ENCODE measurements at regions not wholly inside any gene's neighbourhood (a gene's known extent, or its start where the extent isn't known, plus 50 kb on each side); places are given as distances from the start of the nearest gene placed in this dataset.

GRCh38 chr2:12816379-12817306, 99.9 kb downstream of the TRIB2 start:
- Mint-ChIP-seq H3K27me3 (ENCODE audit: low read depth) (no peaks in the 10 kb centered on the region), H3K4me3 (no peak overlapping the region), H3K36me3 (ENCODE audit: low read depth) (no peaks in the 10 kb centered on the region), H3K9me3 (no peaks in the 10 kb centered on the region), H3K27ac (no peak overlapping the region), H3K4me1 (ENCODE audit: low read depth) (peaks cover 44% of the 10 kb centered on the region)
- CTCF ChIA-PET = no interaction called here
- intact Hi-C loops (cut with micrococcal nuclease) = no loop called here
- DNase-seq = no peak

- H3K4me3 Mint-ChIP-seq = no peak overlapping the region
- no peaks in the 10 kb centered on the region for H3K9me3 Mint-ChIP-seq
- DNase-seq = no peak
- intact Hi-C loops (cut with micrococcal nuclease) = no loop called here
- H3K27me3 Mint-ChIP-seq (ENCODE audit: low read depth) = no peaks in the 10 kb centered on the region
- CTCF ChIA-PET = no interaction called here
- no peaks in the 10 kb centered on the region for H3K36me3 Mint-ChIP-seq (ENCODE audit: low read depth)
- no peak overlapping the region for H3K27ac Mint-ChIP-seq
- H3K4me1 Mint-ChIP-seq (ENCODE audit: low read depth) = peaks cover 45% of the 10 kb centered on the region
These were observed 101.1 kb downstream of the TRIB2 start for GRCh38 chr2:12817870-12818269.

GRCh38 chr2:12818416-12819102, 101.8 kb downstream of the TRIB2 start:
- H3K27me3 Mint-ChIP-seq (ENCODE audit: low read depth) = no peaks in the 10 kb centered on the region
- no peaks in the 10 kb centered on the region for H3K36me3 Mint-ChIP-seq (ENCODE audit: low read depth)
- CTCF ChIA-PET = no interaction called here
- no peak for DNase-seq
- H3K4me3 Mint-ChIP-seq = no peak overlapping the region
- no peaks in the 10 kb centered on the region for H3K9me3 Mint-ChIP-seq
- H3K27ac Mint-ChIP-seq = no peak overlapping the region
- intact Hi-C loops (cut with micrococcal nuclease) = no loop called here
- H3K4me1 Mint-ChIP-seq (ENCODE audit: low read depth) = peaks cover 45% of the 10 kb centered on the region

- Mint-ChIP-seq H3K27me3 (ENCODE audit: low read depth) (no peaks in the 10 kb centered on the region), H3K4me3 (no peak overlapping the region), H3K36me3 (ENCODE audit: low read depth) (no peaks in the 10 kb centered on the region), H3K27ac (no peak overlapping the region), H3K9me3 (no peaks in the 10 kb centered on the region), H3K4me1 (ENCODE audit: low read depth) (peaks cover 45% of the 10 kb centered on the region)
- intact Hi-C loops (cut with micrococcal nuclease) = no loop called here
- DNase-seq = no peak
- CTCF ChIA-PET = no interaction called here
These were observed 102.4 kb downstream of the TRIB2 start for GRCh38 chr2:12819103-12819475.

- intact Hi-C loops (cut with micrococcal nuclease) = no loop called here
- DNase-seq = no peak
- Mint-ChIP-seq H3K4me1 (ENCODE audit: low read depth) (peaks cover 45% of the 10 kb centered on the region), H3K27me3 (ENCODE audit: low read depth) (no peaks in the 10 kb centered on the region), H3K4me3 (no peak overlapping the region), H3K9me3 (no peaks in the 10 kb centered on the region), H3K27ac (no peak overlapping the region), H3K36me3 (ENCODE audit: low read depth) (no peaks in the 10 kb centered on the region)
- CTCF ChIA-PET = no interaction called here
These were observed 103.0 kb downstream of the TRIB2 start for GRCh38 chr2:12819721-12820120.

GRCh38 chr2:12821656-12822055, 104.9 kb downstream of the TRIB2 start:
- Mint-ChIP-seq H3K9me3 (no peaks in the 10 kb centered on the region), H3K27me3 (ENCODE audit: low read depth) (no peaks in the 10 kb centered on the region), H3K36me3 (ENCODE audit: low read depth) (no peaks in the 10 kb centered on the region), H3K4me3 (no peak overlapping the region), H3K27ac (no peak overlapping the region), H3K4me1 (ENCODE audit: low read depth) (peaks cover 33% of the 10 kb centered on the region)
- intact Hi-C loops (cut with micrococcal nuclease) = no loop called here
- DNase-seq = no peak
- CTCF ChIA-PET = no interaction called here

GRCh38 chr2:12824351-12824777, 107.6 kb downstream of the TRIB2 start:
- H3K27ac Mint-ChIP-seq = no peak overlapping the region
- no peaks in the 10 kb centered on the region for H3K9me3 Mint-ChIP-seq
- no peak for DNase-seq
- H3K27me3 Mint-ChIP-seq (ENCODE audit: low read depth) = no peaks in the 10 kb centered on the region
- no peak overlapping the region for H3K4me3 Mint-ChIP-seq
- intact Hi-C loops (cut with micrococcal nuclease) = no loop called here
- no peaks in the 10 kb centered on the region for H3K36me3 Mint-ChIP-seq (ENCODE audit: low read depth)
- CTCF ChIA-PET = no interaction called here
- peaks cover 9% of the 10 kb centered on the region for H3K4me1 Mint-ChIP-seq (ENCODE audit: low read depth)

GRCh38 chr2:12824778-12825379, 108.1 kb downstream of the TRIB2 start:
- intact Hi-C loops (cut with micrococcal nuclease) = no loop called here
- Mint-ChIP-seq H3K9me3 (no peaks in the 10 kb centered on the region), H3K4me1 (ENCODE audit: low read depth) (peaks cover 4% of the 10 kb centered on the region), H3K4me3 (no peak overlapping the region), H3K27ac (no peak overlapping the region), H3K36me3 (ENCODE audit: low read depth) (no peaks in the 10 kb centered on the region), H3K27me3 (ENCODE audit: low read depth) (no peaks in the 10 kb centered on the region)
- CTCF ChIA-PET = no interaction called here
- no peak for DNase-seq

- DNase-seq = no peak
- Mint-ChIP-seq H3K36me3 (ENCODE audit: low read depth) (no peaks in the 10 kb centered on the region), H3K4me3 (no peak overlapping the region), H3K27me3 (ENCODE audit: low read depth) (no peaks in the 10 kb centered on the region), H3K27ac (no peak overlapping the region), H3K4me1 (ENCODE audit: low read depth) (no peaks in the 10 kb centered on the region), H3K9me3 (no peaks in the 10 kb centered on the region)
- CTCF ChIA-PET = no interaction called here
- intact Hi-C loops (cut with micrococcal nuclease) = no loop called here
These were observed 110.0 kb downstream of the TRIB2 start for GRCh38 chr2:12826781-12827180.

GRCh38 chr2:12827721-12828120, 111.0 kb downstream of the TRIB2 start:
- Mint-ChIP-seq H3K4me1 (ENCODE audit: low read depth) (no peaks in the 10 kb centered on the region), H3K9me3 (no peaks in the 10 kb centered on the region), H3K27me3 (ENCODE audit: low read depth) (no peaks in the 10 kb centered on the region), H3K36me3 (ENCODE audit: low read depth) (no peaks in the 10 kb centered on the region), H3K4me3 (no peak overlapping the region), H3K27ac (no peak overlapping the region)
- DNase-seq = no peak
- CTCF ChIA-PET = no interaction called here
- intact Hi-C loops (cut with micrococcal nuclease) = no loop called here

GRCh38 chr2:12828980-12829379, 112.2 kb downstream of the TRIB2 start:
- CTCF ChIA-PET = no interaction called here
- H3K27ac Mint-ChIP-seq = no peak overlapping the region
- DNase-seq = no peak
- no peaks in the 10 kb centered on the region for H3K4me1 Mint-ChIP-seq (ENCODE audit: low read depth)
- no peaks in the 10 kb centered on the region for H3K27me3 Mint-ChIP-seq (ENCODE audit: low read depth)
- H3K9me3 Mint-ChIP-seq = no peaks in the 10 kb centered on the region
- intact Hi-C loops (cut with micrococcal nuclease) = no loop called here
- H3K4me3 Mint-ChIP-seq = no peak overlapping the region
- no peaks in the 10 kb centered on the region for H3K36me3 Mint-ChIP-seq (ENCODE audit: low read depth)

- Mint-ChIP-seq H3K9me3 (no peaks in the 10 kb centered on the region), H3K36me3 (ENCODE audit: low read depth) (no peaks in the 10 kb centered on the region), H3K27ac (no peak overlapping the region), H3K27me3 (ENCODE audit: low read depth) (no peaks in the 10 kb centered on the region), H3K4me3 (no peak overlapping the region), H3K4me1 (ENCODE audit: low read depth) (no peaks in the 10 kb centered on the region)
- intact Hi-C loops (cut with micrococcal nuclease) = no loop called here
- no peak for DNase-seq
- CTCF ChIA-PET = no interaction called here
These were observed 114.3 kb downstream of the TRIB2 start for GRCh38 chr2:12831016-12831415.

GRCh38 chr2:12834239-12834638, 117.5 kb downstream of the TRIB2 start:
- CTCF ChIA-PET = interaction anchor here (0.9 kb wide), 1 partner anchor 35 kb away, joined by 3 read pairs; no protein-coding TSS in a partner anchor
- Mint-ChIP-seq H3K9me3 (no peaks in the 10 kb centered on the region), H3K27ac (no peak overlapping the region), H3K36me3 (ENCODE audit: low read depth) (no peaks in the 10 kb centered on the region), H3K4me1 (ENCODE audit: low read depth) (no peaks in the 10 kb centered on the region), H3K27me3 (ENCODE audit: low read depth) (peaks cover 4% of the 10 kb centered on the region), H3K4me3 (no peak overlapping the region)
- no peak for DNase-seq
- intact Hi-C loops (cut with micrococcal nuclease) = no loop called here

Data from activated naive CD4-positive, alpha-beta T cell treated with anti-CD3 and anti-CD28 coated beads for 36 hours (primary cell).